ENCODE measurements at regions not wholly inside any gene's neighbourhood (a gene's known extent, or its start where the extent isn't known, plus 50 kb on each side); places are given as distances from the start of the nearest gene placed in this dataset.

- no peak for DNase-seq
Observed at GRCh38 chr1:234975941-234976860, 152.4 kb downstream of the TOMM20 start.

DNA sequence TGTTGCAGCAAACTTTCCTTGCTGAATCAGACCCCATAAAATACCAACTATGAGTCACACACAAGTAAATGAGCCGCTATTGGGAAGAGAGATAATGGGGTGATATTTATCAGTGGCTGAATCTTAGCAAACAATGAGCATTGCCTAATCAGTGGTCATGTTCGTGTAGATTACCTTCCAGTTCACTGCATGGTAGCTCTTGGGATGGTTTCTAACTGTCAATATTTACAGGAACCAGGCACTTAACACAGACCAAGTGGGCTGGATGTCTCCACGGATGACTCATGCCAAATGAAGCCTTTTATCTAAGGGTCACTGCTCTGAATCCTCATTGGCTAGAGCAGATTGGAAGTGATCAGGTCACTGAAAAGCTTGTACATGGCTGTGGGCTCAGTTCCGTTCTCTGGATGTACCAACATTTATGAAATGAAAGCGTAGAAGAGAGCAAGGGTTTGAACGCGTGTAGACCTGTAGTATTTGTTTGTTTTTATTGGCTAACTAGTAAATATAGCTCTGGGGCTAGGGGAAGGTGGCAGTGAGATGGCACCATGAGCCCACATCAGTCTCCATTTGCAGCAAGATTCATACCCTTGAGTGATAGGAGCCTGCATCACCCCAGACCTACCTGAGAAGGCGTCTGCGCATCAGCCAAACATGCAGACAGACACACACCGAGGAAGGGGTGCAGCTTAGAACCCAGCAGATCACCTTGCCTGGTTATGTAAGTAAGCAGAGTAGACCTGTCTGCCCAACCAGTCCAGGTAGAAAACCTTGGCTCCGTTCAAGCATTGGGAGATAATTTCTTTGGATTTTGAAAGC, 153.3 kb downstream of the TOMM20 start:
- no peak for DNase-seq

DNA sequence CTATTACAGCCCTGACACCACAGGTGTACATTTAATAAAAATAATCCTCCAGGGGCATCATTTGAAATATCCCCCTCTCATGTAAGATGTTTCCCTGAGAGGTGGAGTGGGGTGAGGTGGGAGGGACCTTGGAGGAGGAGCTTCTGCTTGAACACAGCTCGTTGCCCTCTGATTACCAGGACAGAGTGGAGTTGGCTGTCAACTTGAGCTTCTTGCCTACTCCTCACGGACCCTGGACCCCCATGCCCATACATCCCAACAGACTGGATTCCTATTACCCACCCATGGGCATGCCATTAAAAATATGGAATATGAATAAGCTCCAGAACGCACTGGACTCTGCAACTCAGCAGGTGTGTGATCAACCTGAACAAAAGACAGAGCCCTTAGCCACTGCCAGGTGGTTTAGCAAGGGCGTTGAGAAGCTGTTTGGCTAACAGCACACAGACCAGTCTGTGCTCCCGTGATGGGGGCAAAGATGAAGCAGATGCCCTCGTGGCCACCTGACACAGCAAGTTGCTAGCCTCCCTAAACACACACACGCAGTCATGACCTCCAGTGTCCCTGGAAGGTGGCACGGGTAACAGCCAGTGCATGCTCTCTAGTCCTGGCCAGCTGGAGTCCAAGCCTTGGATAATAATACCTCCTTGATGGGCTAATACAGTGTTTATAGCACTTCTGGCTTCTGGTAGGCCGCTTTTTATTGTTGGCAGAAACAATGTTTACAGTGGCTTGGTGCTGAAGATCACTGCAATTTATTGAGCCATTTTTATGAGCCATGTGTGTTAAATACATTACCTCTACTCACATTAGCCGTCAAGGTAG, 155.0 kb downstream of the TOMM20 start:
- DNase-seq, result no peak

- no peak for DNase-seq
Observed at GRCh38 chr1:234972411-234973191, 156.0 kb downstream of the TOMM20 start.

DNA sequence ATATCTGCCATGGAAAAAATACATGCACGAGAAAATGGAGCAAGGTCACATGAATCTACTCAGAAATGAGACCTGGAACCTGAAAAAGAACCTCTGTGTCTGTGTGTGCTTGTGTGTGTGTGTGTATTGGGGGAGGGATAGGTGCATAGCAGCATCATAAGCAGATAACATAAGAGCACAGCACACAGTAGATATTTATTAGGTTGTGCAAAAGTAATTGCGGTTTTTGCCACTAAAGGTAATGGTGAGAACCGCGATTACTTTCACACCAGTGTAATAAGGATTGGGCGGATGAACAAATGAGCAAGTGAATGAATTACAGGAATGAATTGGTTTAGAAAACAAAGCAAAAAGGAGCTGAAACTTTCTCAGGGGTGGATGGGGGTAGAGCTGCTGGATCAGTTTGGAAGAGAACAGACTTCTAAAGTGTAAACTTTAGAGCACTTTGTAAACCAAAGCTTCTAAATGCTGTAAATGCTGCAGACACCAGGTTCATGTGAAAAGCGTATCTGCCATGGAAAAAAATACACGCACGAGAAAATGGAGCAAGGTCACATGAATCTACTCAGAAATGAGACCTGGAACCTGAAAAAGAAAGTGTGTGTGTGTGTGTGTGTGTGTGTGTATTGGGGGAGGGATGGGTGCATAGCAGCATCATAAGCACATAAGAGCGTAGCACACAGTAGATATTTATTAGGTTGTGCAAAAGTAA, 156.9 kb downstream of the TOMM20 start:
- DNase-seq, result no peak

- peak; percentile 92 for DNase-seq
Observed at GRCh38 chr1:234970731-234971476, 157.7 kb downstream of the TOMM20 start.

- peak; percentile 80 for DNase-seq
Observed at GRCh38 chr1:234970401-234970730, 158.3 kb downstream of the TOMM20 start.

DNA sequence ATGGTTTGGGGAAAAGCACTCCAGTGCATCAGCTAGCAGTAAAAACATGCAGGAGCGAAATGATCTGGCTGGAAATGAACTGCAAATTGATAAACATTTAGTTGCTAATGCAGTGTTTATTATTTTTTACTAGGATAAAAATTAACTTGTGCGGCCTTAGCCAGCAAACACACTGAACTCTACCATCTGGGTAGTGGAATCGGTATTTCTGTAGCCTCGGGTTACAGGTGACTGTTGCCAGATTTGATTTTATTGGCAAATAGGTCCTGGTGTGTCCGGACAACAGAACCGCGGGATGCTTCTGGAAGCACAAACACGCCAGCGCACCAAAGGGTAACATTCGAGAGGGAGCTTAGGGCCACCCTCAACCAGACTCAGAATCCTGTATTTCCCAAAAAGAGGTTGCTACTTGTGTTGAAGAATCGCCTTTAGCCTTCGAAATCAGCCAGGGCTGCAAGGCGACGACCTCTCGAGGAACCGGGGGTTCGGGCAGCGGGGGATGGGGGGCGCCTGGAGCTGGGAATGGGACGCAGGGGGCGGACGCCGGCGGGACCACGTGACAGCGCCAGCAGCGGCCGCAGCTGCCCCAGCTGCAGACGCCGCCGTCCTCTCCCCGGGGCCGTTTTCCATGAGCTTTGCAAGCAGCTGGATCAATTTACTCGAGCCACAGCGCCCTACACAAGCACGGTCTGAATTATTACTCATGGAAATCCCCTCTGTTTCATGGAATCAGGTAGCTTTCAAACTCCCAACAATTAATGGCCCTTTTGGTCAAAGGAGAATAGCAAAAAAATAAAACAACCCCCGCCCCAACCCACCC, 158.8 kb downstream of the TOMM20 start:
- DNase-seq, result peak; percentile 83

- DNase-seq, result no peak
Observed at GRCh38 chr1:234969011-234969441, 159.6 kb downstream of the TOMM20 start.

- no peak for DNase-seq
Observed at GRCh38 chr1:234968451-234968850, 160.2 kb downstream of the TOMM20 start.

DNA sequence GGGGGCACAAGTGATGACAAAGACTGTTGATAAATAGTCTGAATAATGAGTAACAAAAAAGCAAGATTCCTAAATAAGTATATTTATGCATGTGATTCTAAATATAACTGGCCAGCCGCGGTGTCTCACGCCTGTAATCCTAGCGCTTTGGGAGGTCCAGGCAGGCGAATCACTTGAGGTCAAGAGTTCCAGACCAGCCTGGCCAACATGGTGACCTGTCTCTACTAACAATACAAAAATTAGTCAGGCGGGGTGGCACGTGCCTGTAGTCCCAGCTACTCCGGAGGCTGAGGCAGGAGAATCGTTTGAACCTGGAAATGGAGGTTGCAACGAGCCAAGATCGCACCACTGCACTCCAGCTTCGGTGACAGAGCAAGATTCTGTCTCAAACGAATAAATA, 161.5 kb downstream of the TOMM20 start:
- DNase-seq, result no peak

GRCh38 chr1:234965111-234965510, 163.5 kb downstream of the TOMM20 start:
- DNase-seq, result no peak

DNA sequence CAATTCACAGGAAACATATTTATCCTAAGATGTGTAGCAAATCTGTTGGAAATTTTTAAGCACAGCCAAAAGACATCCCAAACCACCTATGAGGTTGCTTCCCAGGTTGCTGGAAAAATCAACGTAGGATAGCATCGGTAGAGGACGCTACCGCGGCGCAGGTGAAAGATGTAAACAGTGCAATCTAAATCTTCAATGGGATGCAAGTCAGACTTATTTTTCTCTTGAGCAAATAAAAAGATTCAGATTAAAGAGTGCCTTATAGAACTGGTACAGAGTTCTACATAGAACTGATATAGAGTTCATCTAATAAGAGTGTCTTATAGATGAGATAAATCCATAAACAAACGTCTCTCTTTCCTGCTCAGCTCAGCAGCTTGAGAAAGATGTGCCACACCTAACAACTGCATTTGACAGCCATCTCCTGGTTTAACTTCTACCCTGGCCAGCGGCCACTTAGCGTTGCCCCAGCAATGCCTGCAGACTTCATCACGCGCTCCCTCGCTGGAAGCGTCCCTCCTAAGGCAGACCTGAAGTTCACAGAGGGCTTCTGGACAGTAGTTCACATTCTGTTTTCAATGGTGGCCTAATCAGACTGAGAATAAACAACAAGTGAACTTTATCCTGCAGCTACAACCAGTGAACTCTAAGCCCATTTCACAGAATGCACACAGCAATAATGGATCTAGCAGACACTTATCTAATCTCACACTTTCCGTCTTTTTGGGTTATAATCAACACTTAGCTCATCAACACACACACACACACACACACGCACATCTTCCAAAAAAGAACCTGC, 164.5 kb downstream of the TOMM20 start:
- DNase-seq, result no peak

GRCh38 chr1:234963180-234963903, 165.3 kb downstream of the TOMM20 start:
- no peak for DNase-seq

GRCh38 chr1:234962340-234962989, 166.2 kb downstream of the TOMM20 start:
- peak; percentile 81 for DNase-seq

DNA sequence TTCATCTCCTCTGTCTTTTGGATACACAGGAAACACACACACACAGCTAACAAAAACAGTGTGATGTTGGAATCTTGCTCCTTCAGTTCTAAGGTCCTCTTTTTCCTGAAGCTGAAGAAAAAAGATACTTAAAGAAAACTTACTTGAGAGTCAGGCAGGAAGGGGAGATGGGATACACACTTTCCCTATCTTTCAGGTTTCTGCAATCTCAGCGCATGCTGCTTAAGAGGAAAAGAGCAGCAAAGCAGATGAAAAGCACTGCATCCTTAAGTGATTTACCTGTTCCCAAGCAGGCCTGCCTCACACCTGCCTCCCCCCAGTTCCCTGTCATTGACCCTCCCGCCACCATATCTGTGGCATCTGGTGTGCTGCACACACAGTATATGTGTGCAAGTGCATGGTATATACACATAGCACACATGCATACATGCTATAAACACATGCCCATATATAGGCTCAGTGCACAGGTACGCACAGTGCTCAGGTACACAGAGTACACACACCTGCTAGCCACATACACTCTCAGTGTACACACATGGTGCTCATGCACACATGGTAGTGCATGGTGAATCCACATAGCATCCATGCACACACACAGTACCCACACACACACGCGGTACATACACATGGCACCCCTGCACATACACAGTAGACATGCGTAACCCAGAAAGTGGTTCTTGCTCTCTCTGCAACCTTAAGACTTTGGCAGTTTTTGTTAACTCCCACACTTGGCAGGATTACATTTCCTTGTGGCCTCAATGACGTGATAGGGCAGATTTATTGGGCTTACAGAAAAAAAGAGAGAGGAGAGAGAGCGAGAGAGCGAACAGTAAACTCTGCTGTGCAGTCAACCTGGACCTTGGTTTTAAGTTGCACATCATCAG, 166.9 kb downstream of the TOMM20 start:
- DNase-seq, result peak; percentile 94

Data from renal pelvis (tissue), 1 donor.